HCT116 (cell line): ENCODE measurements at regions not wholly inside any gene's neighbourhood (a gene's known extent, or its start where the extent isn't known, plus 50 kb on each side); places are given as distances from the start of the nearest gene placed in this dataset.

Source experiments
- CTCF ChIP-seq, 3 experiments: fragments of 200-600 bp in 1 of 3; sonication (generic) in 1 of 3; IDR thresholded peaks in 2 of 3; conservative IDR thresholded peaks in 1 of 3; 2 replicates each; pipeline ENCODE4 v1.5.1; 2012 to 2017; ENCODE audit warnings: low read depth in 2 of 3, low read length in 2 of 3, antibody characterized with exemption in 1 of 3, borderline replicate concordance in 1 of 3, control low read depth in 1 of 3, mild to moderate bottlenecking in 1 of 3, mixed read lengths in 1 of 3, mixed run types in 1 of 3, moderate library complexity in 1 of 3; ENCODE audit not compliant: insufficient read depth in 1 of 3
- ZNF274 ChIP-seq: fragments of 200-500 bp; sonication (Bioruptor generic); IDR thresholded peaks from 2 replicates; pipeline ENCODE4 v1.6.1; 2014; ENCODE audit warnings: mild to moderate bottlenecking, low read depth, low read length, inconsistent platforms

GRCh38 chr2:187874786-187875185 lies 320.6 kb upstream of the TFPI start:
- no peak for TF ChIP-seq ZNF274
- no peak for TF ChIP-seq CTCF (IDR thresholded peaks at IDR 0.05 in 2 of 3, conservative IDR thresholded peaks at IDR 0.05 in 1 of 3; ENCODE audit: borderline replicate concordance in 1 of 3, insufficient read depth in 1 of 3, low read depth in 2 of 3, low read length in 2 of 3)
